WERI-Rb-1 (cell line): ENCODE measurements at regions not wholly inside any gene's neighbourhood (a gene's known extent, or its start where the extent isn't known, plus 50 kb on each side); places are given as distances from the start of the nearest gene placed in this dataset.

Experiments
- DNase-seq: peaks from one replicate; pipeline ENCODE4 v3.0.0-alpha.2; 2020
- H3K27ac ChIP-seq: fragments of 250-450 bp; sonication (Bioruptor Pico); 2 replicates; pipeline ENCODE4 v1.5.1; 2020; ENCODE audit warnings: mild to moderate bottlenecking, moderate library complexity
- H3K27me3 ChIP-seq: fragments of 250-450 bp; sonication (Bioruptor Pico); 2 replicates; pipeline ENCODE4 v1.5.1; 2021; ENCODE audit warnings: mild to moderate bottlenecking, low read depth, moderate library complexity; ENCODE audit not compliant: insufficient read depth, severe bottlenecking
- H3K36me3 ChIP-seq: fragments of 250-450 bp; sonication (Bioruptor Pico); 2 replicates; pipeline ENCODE4 v1.5.1; 2020; ENCODE audit warnings: mild to moderate bottlenecking, moderate library complexity
- H3K4me3 ChIP-seq: 2 replicates; pipeline ENCODE4 v1.5.1; 2011; ENCODE audit warnings: low read depth, mild to moderate bottlenecking, control low read depth, low read length
- H3K9me3 ChIP-seq: fragments of 250-450 bp; sonication (Bioruptor Pico); 2 replicates; pipeline ENCODE4 v1.5.1; 2021; ENCODE audit warnings: mild to moderate bottlenecking, moderate library complexity; ENCODE audit not compliant: severe bottlenecking
- TF ChIP-seq, protein P1 (sequence below): IDR thresholded peaks from 2 replicates; pipeline ENCODE4 v1.5.1; 2011; ENCODE audit warnings: low read depth, mild to moderate bottlenecking, control low read depth, inconsistent platforms, low read length

DNA sequence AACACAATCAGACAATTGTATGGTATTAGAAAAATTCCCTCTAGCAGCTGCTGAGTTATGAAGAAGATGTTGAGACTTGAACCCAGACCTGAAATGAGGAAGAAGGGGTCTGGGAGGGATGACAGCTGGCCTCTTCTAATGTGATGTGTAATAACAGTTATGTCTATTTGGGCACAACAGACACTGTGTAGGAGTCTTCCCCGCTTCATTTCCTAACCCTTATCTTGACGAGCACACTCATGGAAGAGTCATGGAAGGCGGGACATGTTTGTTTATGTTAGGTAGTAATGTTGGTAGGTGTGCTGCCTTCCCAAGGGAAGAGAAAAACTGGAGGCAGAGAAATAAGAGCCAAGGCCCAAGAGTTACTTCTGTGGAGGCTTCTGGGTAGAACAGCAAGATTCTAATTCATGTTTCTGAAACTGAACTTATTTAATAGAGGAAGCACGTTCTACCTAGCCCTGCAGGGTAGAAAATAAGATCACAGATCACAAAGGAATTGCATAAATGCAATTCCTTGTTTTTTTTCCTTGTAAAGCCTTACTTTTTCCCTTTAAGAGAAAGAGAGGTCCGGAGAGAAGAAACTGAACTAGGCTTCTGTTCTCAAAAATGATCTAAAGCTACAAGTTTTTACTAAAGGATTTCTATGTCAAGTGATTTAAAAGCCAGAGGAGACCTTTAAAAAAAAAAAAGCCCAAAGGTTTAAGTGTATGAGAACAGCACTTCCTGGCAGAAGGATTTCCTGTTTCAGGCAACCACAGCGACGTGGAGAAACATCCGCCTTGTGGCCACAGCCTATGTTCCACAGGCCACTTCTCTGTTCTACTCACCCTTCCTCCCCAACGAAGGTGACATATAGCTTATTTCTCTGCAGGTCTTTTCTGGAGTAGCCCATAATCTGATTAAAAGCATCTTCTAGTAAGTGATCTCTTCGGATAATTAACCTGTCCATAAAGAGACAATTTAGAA lies 68.5 kb upstream of the STK17B start:
- H3K4me3 ChIP-seq, result no peak overlapping the region
- TF ChIP-seq, protein P1, sequence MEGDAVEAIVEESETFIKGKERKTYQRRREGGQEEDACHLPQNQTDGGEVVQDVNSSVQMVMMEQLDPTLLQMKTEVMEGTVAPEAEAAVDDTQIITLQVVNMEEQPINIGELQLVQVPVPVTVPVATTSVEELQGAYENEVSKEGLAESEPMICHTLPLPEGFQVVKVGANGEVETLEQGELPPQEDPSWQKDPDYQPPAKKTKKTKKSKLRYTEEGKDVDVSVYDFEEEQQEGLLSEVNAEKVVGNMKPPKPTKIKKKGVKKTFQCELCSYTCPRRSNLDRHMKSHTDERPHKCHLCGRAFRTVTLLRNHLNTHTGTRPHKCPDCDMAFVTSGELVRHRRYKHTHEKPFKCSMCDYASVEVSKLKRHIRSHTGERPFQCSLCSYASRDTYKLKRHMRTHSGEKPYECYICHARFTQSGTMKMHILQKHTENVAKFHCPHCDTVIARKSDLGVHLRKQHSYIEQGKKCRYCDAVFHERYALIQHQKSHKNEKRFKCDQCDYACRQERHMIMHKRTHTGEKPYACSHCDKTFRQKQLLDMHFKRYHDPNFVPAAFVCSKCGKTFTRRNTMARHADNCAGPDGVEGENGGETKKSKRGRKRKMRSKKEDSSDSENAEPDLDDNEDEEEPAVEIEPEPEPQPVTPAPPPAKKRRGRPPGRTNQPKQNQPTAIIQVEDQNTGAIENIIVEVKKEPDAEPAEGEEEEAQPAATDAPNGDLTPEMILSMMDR, result no peak
- H3K9me3 ChIP-seq, result no peaks in the 10 kb centered on the region
- no peaks in the 10 kb centered on the region for H3K36me3 ChIP-seq
- no peak for DNase-seq
- H3K27me3 ChIP-seq, result no peaks in the 10 kb centered on the region
- no peak overlapping the region for H3K27ac ChIP-seq

DNA sequence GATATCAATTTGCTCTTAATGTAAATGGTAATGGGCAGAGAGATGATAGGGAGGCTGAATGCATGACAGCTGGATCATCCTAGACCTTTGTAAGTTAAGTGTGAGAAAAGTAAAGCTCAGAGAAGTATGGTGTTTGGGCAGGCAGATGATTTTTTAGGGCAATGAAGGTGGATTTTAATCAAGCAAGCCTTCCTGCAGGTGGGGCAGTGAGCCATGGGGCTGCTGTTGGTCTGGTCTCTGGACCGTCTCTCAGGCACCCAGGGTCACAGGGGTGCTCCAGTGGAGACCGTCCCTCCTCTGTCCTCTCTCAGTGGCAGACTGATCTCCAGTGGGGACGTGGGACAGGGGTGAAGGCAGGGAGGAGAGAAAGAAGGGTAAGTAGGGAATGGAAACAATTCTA lies 69.8 kb upstream of the STK17B start:
- TF ChIP-seq, protein P1, result no peak

DNA sequence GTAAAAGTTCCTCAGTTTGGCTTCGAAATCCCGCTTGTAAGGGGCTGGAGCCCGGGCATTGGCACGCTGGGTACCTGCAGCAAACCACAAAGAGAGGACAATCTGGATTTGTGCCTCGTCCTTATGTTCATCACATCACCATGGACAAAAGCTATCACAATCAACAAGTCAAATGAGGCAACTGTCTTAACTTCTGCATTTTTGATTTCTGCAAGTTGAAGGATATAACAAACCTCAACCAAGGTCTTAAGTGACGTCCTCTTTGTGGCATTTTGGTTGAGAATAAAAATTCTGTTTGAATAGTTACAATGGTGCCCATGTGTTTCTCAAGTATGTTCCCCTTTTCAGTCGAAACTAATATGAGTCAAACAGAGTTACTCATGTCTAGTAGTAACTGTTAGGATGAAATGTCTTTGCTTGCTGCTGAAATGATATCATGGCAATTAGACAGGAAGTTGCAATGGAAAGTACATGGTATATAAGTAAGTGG lies 70.8 kb upstream of the STK17B start:
- Histone ChIP-seq H3K36me3 (no peaks in the 10 kb centered on the region), H3K4me3 (no peak overlapping the region), H3K27ac (no peak overlapping the region), H3K9me3 (no peaks in the 10 kb centered on the region), H3K27me3 (no peaks in the 10 kb centered on the region)
- TF ChIP-seq, protein P1, result no peak
- DNase-seq, result no peak

More for the DNA sequence above, 69.8 kb upstream of the STK17B start:
- Histone ChIP-seq H3K36me3 (no peaks in the 10 kb centered on the region), H3K9me3 (no peaks in the 10 kb centered on the region), H3K27me3 (no peaks in the 10 kb centered on the region), H3K4me3 (no peak overlapping the region), H3K27ac (no peak overlapping the region)
- DNase-seq, result no peak

DNA sequence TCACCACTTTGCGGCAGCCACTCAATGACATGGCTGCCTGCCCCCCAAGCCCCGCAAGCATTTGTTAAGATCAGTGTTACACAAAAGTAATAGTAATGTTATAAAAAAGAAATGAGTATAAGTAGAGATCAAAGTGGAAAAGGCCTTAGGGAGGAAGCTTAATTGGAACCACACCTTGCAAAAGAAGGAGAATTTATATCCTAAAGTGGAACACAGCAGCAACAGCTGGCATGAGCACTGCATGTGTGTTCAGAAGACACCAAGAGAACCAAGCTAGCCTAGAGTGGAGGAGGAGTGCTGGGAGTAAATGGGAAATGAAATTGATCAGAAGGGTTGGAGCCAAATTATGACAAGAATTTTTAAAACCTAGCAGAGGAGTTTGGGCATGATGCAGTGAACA lies 73.1 kb upstream of the STK17B start:
- Histone ChIP-seq H3K36me3 (no peaks in the 10 kb centered on the region), H3K27me3 (no peaks in the 10 kb centered on the region), H3K9me3 (no peaks in the 10 kb centered on the region), H3K4me3 (no peak overlapping the region), H3K27ac (no peak overlapping the region)
- TF ChIP-seq, protein P1, result no peak
- DNase-seq, result no peak

DNA sequence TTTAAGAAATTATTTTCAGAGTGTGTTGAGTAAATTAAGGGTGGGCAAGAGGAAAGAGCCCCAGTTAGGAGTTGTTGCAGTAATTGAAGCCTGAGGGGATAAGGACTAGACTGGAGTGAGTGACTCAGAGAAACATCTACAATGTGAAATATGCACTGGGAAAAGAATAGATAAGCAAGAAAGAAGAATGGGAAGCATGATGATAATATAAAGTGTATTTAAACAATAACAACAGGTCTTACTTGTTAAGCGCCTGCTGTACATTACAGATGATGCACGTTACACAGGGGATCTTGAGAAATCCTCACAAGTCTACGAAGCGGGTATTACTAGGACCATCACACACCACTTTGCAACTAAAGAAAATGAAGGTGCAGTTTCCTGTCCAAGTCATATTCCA lies 73.6 kb upstream of the STK17B start:
- no peaks in the 10 kb centered on the region for H3K9me3 ChIP-seq
- H3K4me3 ChIP-seq, result no peak overlapping the region
- TF ChIP-seq, protein P1, result no peak
- H3K36me3 ChIP-seq, result no peaks in the 10 kb centered on the region
- no peak for DNase-seq
- no peak overlapping the region for H3K27ac ChIP-seq
- H3K27me3 ChIP-seq, result no peaks in the 10 kb centered on the region
